Endometrial microvascular endothelial cells (primary cell): ENCODE measurements at regions not wholly inside any gene's neighbourhood (a gene's known extent, or its start where the extent isn't known, plus 50 kb on each side); places are given as distances from the start of the nearest gene placed in this dataset.
"Not testable (repeated sequence)": the region's sequence is repeated elsewhere in the genome, so short reads cannot be mapped to it uniquely, and the experiment has no call there.

Source experiments
- in situ Hi-C: cut with HindIII; loops from 2 replicates; pipeline ENCODE4 v1.10.0; 2017; ENCODE audit warnings: low sequenced_read_pairs, low pct_unique_long_range_greater_than_20kb; ENCODE audit errors: inconsistent ontology term

DNA sequence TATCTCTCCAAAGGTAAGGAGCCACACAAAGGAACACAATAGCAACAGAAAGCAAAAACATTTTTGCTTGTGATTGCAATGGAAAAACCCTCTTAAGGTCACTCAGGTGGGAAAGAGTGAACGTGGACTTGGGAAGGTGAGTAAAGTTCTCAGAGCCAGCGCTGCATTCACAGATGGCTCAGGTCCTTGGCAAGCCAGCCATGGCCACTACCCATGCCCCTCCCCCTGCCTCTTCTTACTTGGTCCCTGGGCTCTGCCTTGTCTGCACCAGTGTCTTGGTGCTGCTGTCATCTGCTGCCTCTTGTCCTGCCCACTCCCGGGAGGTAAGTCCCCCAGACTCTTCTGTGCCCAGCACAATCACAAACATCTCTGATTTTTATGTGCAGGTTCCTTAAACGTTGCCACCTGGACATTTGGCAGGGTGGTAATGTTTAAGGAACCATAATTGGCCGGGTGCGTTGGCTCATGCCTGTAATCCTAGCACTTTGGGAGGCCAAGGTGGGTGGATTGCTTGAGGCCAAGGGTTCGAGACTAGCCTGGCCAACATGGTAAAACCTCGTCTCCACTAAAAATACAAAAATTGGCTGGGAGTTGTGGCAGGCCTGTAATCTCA is 74.6 kb downstream of the FEM1C start:
- in situ Hi-C loops, result no loop called here

DNA sequence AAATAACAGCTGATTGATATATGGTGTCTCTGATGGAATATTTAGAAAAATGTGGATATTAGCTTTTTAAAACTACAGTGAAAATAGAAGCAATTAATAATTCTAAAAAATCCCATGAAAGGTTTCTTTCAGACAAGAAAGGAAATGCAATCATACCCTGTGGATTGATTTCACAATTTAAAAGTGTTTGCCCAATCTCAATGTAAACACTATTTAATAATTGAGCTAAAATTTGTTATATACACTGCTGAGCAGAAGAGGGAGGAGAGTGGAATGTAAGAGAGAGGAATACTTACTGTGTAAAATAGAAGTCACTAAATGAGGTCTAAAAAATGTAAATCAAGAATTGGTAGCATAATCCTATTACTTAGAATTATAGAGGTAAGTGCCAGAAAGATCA is 76.9 kb downstream of the FEM1C start:
- in situ Hi-C loops, result no loop called here

GRCh38 chr5:115465431-115465830 is 79.1 kb downstream of the FEM1C start:
- in situ Hi-C loops, result no loop called here

DNA sequence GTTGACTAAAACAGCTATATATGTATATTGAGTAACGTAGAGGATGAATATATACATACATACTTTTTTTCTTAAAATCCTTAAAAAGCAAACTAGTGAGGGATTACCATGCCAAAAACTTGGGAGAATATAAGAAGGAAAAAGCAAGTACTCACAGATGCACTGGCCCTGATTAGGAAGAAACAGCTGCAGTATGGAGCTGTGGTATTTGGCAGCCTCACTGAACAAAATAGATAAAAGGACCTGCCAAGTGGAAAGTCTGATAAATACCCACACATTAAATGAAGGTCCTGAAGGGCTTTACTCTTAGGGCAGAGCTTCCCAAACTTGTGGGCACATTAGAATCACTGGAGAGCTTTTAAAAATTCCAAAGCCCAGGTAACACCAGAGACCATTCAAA is 80.6 kb downstream of the FEM1C start:
- in situ Hi-C loops, result no loop called here

- in situ Hi-C loops, result no loop called here
Measured at GRCh38 chr5:115461506-115462290, 82.9 kb downstream of the FEM1C start.

GRCh38 chr5:115461093-115461492 is 83.5 kb downstream of the FEM1C start:
- in situ Hi-C loops, result no loop called here

DNA sequence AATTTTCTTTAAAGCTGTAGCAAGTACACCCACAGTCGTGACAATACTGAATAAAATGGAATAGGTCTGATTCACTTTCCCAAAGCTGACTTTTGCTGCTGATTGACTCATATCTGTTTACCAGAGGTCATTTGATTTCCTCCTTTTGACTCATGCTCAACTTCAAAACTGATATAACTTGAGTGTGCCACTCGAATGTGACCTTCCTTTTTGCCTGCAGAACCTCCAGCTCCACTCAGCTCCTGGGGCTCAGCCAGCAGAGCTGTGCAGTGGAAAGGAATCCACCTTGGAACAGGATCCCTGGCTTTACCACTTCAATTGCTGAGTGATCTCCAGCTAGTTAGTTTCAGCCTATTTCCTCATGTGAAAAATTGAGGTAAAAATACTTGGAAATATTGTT is 84.1 kb downstream of the FEM1C start:
- in situ Hi-C loops, result no loop called here

DNA sequence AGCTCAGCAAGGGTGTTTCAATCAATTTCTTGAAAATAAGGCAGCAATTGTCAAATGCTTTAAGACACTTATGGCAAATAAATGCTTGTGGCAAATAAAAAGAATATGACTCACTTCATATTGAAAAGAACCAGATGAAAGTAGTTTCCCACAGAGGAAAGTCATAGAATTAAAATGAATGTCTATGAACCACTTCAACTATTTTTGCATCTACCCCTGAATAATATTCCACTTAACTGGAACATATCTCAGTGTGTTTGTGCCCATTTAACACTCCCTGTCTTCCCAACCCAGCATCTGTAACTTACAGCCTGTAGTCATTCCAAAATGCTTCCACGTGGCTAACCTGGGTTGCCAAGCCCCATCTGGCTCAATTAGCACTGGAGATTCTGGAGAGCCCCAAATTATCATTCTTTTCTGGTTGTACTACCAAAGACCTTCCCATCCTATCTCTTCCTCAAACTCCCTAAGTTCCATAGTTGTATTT is 84.7 kb downstream of the FEM1C start:
- in situ Hi-C loops, result no loop called here

DNA sequence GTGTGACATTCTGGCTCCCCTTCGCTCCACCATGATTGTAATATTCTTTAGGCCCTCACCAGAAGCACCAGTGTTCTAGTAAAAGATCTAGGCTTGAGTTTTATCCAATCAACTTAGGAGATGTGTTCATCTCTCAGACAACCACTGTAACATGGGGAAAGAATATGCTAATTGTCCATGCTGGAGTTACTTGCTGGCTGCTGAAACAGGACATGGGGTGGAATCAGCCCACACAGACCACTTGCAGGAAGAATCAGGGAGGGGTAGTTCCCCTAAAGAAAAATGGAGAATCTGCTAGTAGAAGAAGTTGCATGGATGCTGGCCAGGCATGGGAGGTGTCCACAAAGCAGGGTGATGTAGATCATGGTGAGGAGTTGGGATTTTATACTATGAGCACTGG is 86.2 kb downstream of the FEM1C start:
- in situ Hi-C loops, result no loop called here

DNA sequence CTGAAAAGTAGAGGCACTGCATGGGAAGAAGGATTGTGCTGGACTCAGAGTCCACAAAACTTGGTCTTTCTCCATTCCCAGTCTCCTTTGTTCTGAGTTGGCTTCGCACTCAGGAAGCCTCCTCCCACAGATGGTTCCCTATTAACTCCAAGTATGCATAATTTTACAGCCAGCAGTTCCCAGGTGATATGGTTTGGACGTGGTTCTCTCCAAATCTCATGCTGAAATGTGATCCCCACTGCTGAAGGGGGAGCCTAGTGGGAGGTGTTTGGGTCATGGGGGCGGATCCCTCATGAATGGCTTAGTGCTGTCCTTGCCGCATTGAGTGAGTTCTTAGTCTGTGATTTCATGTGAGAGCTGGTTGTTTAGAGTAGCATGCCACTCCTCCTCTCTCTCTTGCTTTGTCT is 86.6 kb downstream of the FEM1C start:
- in situ Hi-C loops, result no loop called here

DNA sequence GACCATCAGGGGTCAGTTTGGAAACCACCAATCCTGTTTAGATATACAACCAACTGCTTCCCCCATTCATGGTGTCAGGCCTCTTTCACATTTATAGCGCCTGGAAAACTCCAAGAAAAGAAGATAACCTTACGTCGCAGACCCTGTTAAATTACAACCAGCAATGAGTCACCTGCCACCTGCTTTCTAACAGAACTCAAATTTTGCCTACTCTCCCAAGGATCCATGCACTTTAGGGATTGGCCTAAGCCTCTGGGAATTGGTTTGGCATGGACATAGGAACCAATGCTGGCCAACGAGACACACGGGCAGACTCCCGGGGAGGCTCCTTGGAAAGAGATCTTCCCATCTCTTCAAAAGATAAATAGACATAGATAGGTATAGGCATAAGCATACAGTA is 87.0 kb downstream of the FEM1C start:
- in situ Hi-C loops, result no loop called here

GRCh38 chr5:115456539-115457040 is 88.0 kb downstream of the FEM1C start:
- in situ Hi-C loops, result no loop called here

DNA sequence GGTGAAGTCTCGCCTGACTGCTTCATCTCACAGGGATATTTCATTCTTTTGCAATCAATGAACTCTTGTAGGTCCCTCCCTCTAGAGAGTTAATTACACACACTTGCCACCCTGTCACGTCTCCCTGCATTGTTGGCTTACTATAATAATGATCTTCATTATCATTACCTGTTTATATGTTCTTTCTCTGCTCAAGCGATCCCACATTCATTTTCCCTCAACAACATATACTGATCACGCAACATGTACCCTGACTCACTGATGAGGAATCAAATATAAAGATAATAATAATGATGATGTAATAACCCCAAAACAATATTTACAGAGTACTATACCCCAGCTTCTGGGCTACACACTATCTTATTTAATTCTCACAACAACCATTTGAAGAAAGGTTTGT is 88.5 kb downstream of the FEM1C start:
- in situ Hi-C loops, result no loop called here

DNA sequence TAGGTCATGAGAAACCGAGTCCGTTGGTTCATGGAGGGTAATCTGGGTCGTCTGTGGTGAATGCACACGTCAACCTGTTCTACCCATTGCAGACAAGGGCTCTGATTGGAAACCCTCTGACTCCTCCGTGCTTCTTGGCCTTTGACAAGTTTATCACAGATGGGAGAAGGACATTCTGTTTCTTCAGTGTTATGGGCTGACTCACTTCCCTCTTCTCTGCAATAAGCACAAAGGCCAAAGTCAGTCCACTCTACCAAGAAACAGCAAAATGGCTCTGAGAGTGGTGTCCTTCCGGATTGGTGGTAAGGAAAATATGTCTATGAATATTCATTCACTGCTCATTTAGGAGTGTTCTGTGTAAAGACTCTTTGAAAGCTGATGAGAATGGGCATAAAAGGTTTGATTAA is 89.3 kb downstream of the FEM1C start:
- in situ Hi-C loops, result no loop called here

GRCh38 chr5:115453391-115454095 is 91.0 kb downstream of the FEM1C start:
- in situ Hi-C loops, result no loop called here

DNA sequence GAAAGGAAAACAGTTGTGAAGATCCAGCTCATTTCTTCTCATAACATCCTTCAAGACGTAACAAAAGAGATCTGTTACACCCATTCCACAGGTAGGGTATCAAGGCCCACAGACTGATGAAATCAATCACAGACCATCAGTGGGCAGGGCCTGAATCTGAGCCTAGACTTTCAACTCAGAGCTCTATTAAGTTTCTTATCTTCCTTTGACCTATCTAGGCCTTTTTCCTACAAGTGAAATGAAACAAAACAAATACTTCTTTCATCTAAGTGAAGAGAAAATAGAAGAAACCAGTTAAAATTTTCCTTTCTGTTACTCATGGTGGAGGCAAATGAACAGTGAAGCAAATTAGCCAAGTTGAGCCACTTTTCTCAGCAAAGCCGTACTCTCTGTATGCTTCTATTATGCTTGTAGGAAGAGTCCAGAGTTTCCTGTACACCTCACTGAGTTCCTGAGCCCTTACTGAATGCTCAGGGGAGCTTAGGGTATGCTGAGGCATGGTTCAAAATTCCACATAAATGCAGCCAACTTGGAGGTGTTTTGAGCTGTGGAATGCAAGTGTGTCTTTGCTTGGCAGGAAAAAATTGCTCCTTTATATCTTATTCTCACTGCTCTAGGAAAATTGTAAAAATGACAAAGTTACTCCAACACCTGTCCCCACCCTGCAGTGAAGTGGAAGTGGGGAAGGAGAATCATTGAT is 91.9 kb downstream of the FEM1C start:
- in situ Hi-C loops, result no loop called here

DNA sequence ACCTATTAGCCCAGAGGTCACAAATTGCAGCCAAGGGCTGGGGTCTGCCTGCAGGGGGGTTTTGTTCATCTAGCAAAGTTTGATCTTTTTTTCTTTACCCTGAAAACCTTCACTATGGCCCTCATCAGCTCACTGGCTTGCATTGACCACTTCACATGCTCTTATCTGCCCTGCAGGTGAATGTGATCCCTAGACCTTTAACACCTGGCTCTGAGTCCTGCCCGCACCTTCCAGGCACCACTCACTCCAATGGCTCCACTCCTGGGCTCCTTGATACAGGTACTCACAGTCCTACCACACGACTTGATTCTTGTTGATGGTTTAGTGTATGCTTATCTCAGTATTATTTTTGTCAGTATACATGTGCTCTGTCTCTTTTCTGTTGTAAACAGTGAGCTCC is 92.5 kb downstream of the FEM1C start:
- in situ Hi-C loops, result no loop called here

DNA sequence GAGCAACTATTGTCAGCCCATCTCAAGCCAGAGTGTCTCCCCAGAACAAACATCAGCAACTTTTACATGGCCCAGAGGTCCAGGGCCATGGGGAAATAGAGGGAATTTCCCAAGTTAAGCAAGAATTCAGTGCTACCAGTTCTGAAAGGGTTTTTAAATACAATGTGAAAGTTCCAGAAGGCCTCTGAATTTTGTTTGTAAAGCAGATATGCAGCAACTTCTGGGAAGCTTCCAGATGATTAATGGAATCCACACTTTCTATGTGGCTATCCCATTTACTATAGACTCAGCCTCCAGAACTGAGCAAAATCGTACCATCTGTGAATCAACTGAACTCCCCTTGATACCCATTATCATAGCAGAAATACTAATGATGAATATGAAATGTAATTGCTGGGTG is 93.8 kb downstream of the FEM1C start:
- in situ Hi-C loops, result no loop called here

- in situ Hi-C loops, result not testable (repeated sequence)
Measured at GRCh38 chr5:115448630-115449029, 95.9 kb downstream of the FEM1C start.
